Activated CD4-positive, alpha-beta T cell treated with anti-CD3 and anti-CD28 coated beads, Interleukin-2, amount 50 U/mL, for 4 hours (primary cell): ENCODE measurements at regions not wholly inside any gene's neighbourhood (a gene's known extent, or its start where the extent isn't known, plus 50 kb on each side); places are given as distances from the start of the nearest gene placed in this dataset.

Experiments used
- DNase-seq, 2 experiments: peaks; one replicate each; pipeline ENCODE4 v3.0.0-alpha.2; 2020

DNA sequence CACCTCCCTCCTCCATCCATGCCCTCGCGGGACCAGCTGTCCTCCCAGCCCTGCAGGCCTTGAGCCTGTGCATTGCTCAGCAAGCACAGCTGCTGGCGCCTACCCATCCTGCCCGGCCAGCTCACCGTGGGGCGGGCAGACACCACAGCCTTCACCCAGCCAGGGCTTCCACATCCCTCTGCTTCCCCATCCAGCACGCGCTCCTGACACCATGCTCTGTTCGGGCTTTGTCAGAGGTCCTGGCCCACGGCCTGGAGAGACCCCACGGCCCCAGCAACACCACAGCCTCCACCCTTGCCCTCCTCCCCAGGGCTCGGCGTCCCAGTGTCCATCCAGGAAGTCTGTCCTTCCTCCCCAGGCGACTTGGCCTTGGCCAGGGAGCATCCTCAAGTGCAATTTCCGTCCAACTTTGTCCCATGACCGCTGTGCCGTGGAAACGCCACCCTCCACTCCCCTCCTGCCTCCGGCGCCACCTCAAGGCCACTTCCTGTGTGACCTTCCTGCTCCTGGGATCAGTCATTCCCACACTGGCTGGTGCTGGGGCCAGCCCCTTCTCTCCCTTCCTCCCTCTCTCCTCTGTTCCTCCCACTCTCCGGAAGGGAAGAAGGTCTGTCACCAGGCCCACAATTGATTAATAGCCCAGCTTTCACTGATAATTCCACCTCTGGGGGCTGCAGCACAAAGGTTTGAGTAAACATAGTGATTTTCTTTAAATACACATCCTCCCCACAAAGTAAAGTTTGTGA, 71.5 kb upstream of the SMNDC1 start:
- no peak for DNase-seq

DNA sequence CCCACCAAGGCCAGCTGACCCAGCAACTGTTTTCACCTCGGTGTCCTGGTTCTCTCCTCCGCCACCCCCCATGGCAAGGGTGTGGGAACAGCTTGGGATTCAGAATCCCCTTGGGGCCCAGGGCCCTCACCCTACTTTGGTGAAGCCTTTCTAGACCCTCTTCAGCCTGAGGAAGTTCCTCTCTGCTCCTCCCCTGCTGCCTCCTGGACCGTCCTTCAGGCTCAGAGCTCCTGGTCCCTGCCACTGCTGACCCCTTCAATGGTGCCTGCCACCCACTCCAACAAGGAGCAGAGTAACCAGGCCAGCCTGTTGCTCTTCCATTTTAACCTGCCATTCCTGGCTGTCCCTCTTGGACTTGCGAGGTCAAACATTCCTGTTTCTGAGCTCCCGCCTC, 72.0 kb upstream of the SMNDC1 start:
- DNase-seq: no peak

DNA sequence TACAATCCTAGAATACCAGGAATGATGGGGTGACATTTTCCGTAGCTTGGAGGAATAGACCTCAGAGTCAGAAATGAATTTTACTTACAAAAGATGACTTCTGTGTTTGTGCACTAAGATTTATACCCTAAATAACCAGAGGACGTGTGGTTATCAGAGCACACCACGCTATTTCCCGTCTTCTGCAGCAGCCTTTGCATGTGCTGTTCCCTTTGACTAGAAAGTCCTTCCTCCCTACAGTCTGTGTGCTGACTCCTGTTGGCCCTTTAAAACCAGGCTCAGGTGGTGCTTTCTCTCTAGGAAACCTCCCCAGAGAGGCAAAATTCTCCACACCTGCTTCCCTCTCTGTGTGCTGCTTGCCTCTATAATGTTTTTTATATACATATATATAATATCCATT, 73.3 kb upstream of the SMNDC1 start:
- DNase-seq: no peak

DNA sequence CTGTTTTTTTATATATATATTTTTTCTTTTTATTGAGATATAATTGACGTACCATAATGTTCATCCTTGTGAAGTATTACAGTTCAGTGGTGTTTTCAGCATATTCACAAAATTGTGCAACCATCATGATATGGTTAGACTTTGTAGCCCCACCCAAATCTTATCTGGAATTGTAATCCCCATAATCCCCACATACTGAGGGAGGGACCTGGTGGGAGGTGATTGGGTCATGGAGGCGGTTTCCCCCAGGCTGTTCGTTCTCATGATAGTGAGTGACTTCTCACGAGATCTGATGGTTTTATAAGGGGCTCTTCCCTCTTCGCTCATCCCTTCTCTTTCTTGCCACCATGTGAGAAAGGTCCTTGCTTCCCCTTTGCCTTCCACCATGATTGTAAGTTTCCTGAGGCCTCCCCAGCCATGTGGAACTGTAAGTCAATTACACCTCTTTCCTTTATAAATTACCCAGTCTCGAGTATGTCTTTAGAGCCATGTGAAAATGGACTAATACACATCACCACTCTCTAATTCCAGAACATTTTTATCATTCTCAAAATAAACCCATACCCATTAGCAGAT, 73.9 kb upstream of the SMNDC1 start:
- no peak for DNase-seq

DNA sequence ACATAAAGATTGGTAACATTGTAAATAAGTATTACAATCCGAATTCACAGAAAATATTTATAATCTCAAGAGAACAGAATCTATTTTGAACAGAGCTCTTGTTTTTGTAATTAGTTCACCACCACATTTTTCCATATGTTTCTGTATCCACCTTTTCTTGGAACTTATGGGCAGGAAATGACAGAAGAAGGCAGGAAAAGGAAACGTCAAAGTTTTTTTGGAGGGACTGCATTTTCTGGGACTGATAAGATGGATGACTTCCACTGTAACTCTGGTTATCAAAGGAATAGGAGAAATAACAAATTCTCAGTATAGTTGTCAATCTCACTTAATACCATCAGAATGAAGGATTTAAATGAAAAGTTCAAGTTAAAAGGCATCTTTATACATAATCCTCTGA, 75.1 kb upstream of the SMNDC1 start:
- DNase-seq: no peak

DNA sequence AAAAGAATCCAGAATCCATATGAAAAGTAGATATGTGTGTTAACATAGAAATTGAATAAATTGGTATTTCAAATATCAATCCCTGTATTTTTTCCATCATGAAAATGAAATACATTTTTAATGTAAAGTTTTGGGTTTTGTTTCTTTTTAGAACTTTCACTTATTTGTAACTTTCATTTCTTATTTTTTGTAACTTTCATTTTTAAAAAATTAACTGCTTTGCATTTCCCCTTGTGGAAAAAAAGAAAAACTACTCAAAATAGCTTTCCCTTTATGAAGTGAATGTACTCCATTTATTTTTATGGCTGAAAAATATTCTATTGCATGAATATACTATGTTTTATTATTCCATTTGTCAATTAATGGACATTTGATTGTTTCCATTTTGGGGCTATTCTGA, 75.6 kb upstream of the SMNDC1 start:
- no peak for DNase-seq

DNA sequence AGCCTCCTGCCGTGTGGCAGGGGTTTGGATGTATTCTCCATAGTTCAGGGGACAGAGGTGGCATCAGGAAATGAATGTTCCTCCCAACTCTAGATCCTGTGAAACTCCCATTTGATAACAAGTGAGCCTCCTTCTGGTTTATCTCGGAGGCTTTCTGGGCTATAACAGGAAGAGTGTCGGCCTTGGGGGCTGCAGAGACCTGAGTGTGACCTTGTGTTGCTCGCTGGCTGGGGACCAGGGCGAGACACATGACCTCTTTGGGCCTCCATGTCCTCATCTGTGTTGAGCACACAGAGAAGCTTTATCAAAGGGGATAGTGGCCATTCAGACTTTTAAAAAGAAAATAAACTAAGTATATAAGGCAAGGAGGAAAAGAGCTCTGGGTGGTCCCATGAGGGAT, 78.0 kb upstream of the SMNDC1 start:
- no peak for DNase-seq

DNA sequence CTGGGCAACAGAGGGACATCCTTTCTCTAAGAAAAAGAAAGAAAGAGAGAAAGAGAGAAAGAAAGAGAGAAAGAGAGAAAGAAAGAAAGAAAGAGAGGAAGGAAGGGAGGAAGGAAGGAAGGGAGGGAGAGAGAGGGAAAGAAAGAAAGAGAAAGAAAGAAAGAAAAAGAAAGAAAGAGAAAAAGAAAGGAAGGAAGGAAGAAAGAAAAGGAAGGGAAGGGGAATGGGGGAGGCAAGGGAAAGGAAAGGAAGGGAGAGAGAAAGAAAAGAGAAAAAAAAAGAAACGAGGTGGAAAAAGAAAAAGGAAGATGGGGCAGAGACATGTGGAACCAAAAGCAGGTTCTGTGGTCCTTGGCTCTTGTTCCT, 82.9 kb upstream of the SMNDC1 start:
- DNase-seq: no peak

DNA sequence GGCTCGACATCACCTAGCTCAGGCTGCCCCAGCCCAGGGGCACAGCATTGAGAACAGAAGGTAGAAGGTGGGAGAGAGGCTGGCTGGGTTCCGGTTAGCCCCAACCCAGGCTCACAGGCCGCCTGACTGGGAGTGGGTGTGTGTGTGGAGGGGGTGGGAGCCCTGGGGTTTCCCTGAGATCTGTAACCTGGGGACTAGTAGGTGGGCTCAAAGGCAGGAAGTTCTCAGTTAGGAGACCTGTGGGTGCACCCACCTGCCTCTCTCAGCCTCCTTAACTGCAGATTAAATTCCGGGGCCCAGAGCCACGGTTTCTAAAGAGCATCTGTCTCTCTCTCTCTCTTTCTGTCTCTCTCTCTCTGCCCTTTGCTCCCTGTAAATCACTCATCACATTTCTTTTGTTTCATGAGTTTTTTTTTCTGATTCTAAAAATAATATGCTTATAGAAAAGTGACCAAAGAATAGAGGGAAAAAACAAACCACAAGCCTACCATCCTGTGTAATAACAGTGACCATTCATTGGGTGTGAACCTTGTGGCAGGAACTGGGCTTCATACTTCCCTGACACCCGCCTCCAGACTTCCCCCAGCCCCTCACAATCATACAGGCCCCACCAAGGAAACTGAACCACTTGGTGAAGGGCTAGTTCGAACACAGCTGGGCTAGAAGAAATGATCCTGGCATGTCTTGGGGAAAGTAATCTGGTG, 83.4 kb upstream of the SMNDC1 start:
- peak; percentile 62 to 71 for DNase-seq

DNA sequence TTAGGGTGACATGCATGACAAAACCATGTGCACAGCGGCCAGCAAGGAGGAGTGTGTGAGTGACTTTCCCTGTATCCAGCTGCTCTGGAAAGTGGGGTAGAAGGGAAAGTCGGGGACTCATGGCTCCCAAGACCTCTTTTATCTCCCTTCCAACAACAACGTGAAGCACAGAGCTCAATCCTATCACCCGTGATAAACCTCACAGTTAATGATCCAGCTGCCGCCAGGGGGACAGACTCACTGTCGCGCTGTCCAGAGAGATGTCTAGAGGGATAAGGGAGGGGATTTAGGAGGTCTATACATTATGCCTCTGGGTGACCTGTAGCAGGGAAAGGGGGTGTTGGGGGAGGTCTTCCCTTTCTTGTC, 84.0 kb upstream of the SMNDC1 start:
- DNase-seq: no peak

DNA sequence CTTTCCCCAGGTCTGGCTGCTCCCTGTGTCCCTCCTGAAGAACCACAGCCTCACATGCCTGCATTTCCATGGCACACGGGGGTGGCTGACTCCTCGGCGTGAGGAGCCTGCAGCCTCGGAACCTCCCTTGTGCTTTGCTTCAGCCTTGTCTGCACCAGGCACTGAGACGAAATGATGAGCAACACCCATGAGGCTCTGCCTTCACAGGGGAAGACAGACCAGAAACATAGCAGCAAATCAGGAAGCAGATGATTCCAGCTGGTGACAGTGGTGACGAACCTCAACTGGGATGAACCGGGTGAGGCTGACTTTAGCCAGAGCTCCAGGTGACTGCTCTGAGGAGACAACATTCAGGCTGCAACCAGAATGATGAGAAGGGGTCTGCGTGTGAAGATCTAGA, 84.5 kb upstream of the SMNDC1 start:
- no peak for DNase-seq

DNA sequence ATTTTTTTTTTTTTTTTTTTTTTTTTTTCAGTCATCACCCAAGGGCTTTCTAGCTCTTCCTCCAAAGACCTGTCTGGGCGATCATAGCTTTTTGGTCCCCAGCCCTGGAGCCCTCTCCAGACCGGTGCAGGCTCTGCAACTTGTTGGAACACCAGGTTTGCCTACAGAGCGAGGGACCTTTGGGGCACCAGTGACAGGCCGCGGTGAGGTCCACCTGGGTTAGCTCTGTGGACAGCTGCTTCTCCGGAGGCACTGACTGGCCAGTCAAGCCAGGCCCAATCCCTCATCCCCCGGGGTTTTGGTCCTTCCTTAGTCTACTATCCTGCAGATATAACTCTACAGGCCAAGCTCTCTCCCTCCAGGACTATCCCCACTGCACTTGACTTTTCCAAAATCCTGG, 86.8 kb upstream of the SMNDC1 start:
- DNase-seq: no peak

DNA sequence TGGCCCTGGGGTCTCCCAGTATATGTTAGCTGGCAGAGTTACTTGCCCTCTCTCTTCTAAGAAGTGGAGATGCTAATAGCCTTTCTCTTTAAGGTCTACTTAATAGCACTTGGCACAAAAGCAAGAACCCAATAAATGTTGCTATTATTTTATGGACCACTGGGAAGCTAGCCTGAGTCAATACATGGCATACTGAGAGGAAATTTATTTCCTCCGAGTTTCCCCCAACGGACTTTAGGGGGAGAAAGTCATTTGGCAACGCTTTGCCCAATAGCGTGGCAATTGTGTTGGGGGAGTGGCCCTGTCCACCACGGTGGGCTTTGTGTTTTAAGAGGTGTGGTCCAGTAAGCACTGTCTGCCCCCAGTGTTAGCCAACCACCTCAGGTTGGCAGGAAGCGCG, 87.4 kb upstream of the SMNDC1 start:
- no peak for DNase-seq

DNA sequence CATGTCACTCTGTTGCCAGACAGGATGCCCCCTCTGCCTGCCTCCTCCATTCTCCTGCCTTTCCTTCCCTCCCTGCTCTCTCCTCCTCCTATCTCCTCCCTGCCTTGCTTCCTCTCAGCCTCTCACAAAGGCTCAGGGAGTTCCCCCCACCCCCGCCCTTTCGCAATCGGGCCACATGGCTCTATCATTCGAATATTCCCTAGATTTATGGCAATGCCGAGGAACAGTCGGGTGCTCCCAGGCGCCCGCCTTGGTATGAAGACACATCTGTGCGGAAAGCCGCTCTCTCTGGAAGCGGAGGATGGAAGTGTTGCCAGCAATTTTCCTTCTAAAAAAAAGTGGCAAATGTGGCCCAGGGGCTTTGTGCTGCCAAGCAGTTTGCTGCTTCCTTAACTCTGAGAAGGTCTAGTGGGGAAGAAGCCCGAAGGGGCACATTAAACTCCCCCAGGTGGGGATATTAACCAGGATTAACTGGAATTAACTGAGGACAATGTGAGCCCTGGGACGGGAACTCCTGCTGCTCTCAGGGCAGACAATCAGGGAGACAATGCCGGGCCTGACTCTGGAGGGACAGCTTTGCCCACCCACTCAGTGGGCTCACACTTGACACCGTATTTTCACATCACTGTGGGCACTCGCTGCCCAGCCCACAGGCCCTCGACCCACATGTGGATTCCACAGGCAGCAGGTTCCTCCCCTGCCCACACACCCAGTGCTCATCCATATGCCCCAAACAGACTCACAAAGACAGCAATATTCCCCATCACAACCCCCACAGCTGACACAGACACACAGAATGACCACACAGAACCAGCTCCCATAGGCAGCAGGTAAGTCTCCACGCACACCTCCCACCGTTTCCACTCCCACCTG, 88.4 kb upstream of the SMNDC1 start:
- DNase-seq: no peak

DNA sequence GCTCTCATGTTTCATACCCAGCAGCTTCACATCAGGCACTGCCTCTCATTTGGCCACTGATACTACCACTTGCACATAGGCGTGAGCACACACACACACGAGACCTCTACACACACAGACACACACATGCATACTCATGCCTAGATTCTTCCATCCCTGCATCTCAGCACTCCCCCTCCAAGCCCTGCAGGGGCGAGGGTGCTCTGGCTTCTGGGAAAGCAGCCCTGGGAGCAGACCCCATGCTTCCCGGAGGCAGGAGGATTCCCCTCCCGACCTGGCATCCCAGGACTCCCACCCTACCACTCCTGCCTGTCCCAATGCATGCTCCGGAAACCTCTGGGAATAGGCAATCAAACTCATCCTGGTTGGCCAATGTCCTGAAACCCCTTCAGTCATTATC, 89.1 kb upstream of the SMNDC1 start:
- no peak for DNase-seq

DNA sequence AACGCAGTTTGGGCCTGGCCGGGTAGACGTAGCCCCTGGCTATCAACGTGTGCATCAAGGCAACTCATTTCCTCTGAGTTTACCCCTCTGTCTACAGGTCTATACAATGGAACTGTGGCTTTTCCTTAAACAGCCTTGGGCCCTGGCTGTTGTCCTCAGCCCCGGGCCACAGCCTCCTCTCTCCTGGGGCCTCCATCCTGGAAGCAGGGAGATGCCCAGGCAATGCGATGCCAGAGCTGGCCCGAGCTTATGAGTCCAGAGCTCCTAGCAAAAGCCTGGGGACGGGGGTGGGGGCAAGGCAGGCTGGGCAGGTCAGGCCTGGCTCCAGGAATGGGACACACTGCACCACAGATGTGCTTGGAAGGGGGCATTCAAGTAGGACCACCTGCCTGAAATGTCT, 89.6 kb upstream of the SMNDC1 start:
- DNase-seq: no peak

DNA sequence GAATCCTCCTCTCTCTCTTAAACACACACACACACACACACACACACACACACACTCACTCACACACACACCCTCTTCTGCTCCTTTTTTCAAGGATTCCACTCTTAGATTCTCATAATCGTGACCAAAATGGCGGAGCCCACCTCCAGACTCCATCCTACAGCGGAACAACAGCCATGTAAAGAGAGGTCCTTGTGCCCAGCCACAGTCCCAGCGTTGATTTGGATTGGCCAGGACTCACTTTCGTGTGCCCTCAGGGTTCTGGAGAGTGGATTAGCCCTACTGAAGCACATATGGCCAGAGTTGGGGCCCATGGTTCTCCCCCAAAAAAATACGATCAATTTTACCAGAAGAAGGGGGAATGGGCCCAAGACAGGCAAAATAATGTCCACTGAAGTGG, 90.2 kb upstream of the SMNDC1 start:
- DNase-seq: no peak

DNA sequence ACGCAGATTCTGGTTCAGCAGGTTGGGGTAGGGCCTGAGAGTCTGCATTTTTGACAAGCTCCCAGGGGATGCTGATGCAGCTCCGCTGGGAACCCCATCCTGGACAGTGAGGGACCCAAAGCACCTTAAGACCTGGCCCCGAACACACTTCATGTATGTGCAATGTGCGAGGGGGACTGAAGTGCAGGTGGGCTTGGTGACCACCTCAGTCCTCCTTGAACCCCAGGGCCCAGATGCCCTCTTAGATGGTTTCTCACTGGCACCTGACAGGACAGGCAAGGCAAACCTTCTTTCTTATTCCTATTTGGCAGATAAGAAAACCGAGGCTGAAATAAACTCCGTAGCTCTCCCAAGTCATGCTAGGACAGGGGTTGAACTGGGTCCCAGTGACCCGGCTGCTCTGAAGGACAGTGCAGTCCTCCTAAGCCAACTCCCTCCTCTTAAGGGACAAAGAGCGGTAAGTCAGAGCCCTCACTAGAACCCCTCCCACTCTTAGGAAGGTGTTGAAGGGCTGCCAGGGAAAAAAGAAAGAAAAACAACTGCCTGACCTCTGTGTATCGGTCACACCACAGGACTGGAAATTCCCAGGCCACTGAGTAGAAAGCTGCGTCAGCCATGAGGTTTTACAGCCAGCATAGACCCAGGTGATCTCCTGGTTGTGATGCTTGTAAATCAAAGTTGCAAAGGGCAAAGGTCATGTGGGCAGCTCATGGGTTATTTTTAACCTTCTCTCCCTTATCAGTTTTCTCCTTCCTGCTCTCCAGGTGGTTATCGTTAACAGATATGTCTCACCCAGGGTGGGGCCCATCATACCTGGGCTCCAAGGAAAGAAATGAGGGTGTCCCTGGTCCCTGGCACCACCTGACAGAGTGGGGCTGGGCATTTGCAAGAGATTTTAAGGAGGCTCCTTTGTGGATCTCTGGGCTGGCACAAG, 90.9 kb upstream of the SMNDC1 start:
- peak; percentile 21 to 23 for DNase-seq

DNA sequence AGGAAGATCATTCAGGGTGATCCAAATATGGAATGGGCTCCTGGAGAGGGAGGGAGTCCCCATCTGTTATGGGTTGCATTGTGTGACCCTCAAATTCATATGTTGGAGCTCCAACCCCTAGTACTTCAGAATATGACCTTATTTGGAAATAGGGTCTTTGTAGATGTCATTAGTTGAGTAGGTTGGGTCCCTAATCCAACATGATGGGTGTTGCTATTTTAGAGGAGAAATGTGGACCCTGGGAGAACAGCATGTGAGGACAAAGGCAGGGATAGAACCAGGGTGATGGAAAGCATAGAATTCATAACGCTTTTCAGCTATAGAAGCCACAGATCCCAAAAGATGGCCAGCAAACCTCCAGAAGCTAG, 91.5 kb upstream of the SMNDC1 start:
- DNase-seq: no peak

DNA sequence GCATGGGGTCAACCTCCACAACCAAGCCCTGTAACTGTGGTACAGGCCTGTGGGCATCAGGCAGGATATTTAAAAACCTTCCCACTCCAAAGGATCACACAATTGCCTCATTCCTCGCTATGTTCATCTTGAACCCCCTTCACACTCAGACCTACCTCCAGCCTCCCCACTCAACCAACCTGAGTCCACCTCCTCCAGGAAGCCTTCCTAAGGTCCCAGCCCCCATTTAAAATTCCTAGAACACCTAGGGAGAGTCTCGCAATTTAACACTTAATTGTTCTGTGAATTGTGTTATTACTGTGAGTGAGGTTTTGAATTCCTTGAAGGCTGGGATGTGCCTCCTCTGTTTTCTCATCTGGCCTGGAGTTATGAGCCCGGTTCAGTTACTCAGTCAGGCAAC, 93.1 kb upstream of the SMNDC1 start:
- DNase-seq: no peak

DNA sequence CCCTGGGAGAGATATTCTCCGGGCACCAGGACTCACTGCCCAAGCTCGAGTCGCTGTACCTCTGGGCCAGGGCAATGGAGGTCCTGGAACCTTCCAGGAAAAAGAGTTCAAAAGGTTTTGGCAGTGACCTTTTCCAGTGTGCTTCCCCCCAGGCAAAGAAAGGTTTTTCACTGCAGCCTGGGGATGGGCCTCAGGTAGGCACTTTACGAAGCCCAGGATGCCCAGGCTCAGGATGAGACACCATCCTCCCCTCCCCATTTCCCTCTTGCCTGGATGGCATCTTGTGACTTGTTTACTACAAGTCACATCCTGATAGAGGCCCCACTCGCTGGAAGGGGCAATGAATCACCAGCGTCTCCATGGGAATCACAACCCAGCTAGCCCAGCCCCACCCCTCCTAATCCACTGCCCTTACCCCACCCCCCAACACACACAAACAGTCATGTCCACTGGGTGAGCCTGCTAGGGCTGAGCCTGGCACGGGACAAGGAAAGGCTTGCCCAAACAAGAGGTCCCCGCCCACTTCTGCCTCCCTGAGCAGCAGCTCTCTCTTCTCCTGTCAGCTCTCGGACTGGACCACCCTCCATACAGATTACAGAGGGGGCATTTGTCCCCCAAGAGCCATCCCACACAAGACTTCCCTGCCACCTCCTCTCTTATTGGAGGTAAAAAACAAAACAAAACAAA, 93.8 kb upstream of the SMNDC1 start:
- no peak for DNase-seq
